ENCODE measurements at regions not wholly inside any gene's neighbourhood (a gene's known extent, or its start where the extent isn't known, plus 50 kb on each side); places are given as distances from the start of the nearest gene placed in this dataset.

DNA sequence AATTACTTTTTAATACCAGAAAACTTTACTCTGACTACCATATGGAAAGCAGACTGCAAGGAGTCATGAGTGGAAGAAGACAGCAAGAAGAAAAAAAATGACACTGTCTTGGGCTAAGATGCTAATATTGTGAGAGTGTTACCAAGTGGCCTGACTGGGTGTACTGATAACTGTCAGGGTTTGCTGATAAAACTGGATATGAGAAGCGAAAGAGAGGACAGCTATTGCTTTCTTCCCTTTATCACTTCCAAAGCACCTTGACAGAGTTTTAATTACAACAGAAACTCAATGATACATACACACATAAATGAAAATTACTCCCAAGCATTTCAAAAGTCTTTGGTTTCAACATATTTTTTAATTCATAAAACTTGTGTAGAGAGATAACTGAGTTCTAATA lies 368.5 kb downstream of the ZEB2 start:
- H3K27ac ChIP-seq: no peak overlapping the region
- no peak for TF ChIP-seq ZFX (IDR thresholded peaks at IDR 0.05)
- TF ChIP-seq, protein P1, sequence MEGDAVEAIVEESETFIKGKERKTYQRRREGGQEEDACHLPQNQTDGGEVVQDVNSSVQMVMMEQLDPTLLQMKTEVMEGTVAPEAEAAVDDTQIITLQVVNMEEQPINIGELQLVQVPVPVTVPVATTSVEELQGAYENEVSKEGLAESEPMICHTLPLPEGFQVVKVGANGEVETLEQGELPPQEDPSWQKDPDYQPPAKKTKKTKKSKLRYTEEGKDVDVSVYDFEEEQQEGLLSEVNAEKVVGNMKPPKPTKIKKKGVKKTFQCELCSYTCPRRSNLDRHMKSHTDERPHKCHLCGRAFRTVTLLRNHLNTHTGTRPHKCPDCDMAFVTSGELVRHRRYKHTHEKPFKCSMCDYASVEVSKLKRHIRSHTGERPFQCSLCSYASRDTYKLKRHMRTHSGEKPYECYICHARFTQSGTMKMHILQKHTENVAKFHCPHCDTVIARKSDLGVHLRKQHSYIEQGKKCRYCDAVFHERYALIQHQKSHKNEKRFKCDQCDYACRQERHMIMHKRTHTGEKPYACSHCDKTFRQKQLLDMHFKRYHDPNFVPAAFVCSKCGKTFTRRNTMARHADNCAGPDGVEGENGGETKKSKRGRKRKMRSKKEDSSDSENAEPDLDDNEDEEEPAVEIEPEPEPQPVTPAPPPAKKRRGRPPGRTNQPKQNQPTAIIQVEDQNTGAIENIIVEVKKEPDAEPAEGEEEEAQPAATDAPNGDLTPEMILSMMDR (conservative IDR thresholded peaks at IDR 0.05): no peak

DNA sequence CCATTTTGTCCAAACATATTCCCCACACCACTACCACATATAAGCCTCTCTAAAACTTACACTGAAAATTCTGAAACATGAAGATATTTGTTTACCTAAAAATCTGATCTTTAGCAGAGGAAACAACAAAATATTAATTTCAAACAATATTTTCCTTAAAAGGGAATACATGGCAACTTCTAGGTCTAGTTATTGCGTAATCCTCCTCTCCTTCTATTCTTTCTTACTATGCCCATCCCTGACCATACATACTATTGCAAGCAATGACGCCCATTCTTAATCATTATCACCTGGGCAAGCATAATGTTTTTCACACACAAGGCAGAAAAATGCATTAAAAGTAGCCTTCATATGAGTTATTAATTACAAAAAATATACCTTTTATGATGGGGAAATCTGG lies 372.6 kb downstream of the ZEB2 start:
- no peak overlapping the region for H3K27ac ChIP-seq
- TF ChIP-seq, protein P1 (conservative IDR thresholded peaks at IDR 0.05): no peak
- TF ChIP-seq ZFX (IDR thresholded peaks at IDR 0.05): no peak

DNA sequence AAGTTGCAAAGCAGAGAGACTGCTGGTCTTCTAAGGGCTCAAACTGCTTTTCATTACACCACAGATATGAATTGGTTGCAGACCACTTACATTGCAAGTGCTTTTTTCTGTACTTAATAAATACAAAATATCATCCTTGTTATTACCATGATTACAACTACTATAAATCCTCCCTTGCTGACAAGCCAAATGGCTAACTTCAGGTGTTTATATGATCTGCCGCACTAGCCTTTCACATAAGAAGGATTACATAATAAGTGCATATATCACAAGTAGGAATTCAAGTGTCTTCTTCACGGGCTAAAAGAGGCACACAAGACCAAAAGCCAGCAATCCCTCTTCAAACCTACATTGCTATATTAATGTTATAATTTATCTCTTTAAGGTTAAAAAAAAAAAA lies 373.0 kb downstream of the ZEB2 start:
- TF ChIP-seq, protein P1 (conservative IDR thresholded peaks at IDR 0.05): no peak
- TF ChIP-seq ZFX (IDR thresholded peaks at IDR 0.05): no peak
- no peak overlapping the region for H3K27ac ChIP-seq

DNA sequence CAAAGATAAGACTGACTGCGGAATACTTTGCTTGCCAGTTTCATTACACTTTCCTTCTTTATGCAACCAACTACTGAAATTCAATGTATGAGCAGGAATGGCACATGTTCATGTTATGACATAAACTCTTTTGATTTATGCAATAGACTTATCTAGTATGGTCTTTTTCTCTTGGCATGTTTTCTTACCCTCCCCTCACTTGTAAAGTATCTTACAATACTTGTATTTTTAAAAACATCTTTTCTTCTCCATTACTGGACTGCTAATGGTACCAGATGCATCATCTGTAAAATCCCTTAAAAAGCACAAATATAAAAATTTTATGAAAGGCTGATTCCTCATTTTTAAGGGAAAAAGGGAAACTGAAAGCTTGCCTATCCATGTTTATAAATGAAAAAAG lies 373.8 kb downstream of the ZEB2 start:
- H3K27ac ChIP-seq: no peak overlapping the region
- TF ChIP-seq, protein P1 (conservative IDR thresholded peaks at IDR 0.05): no peak
- no peak for TF ChIP-seq ZFX (IDR thresholded peaks at IDR 0.05)

DNA sequence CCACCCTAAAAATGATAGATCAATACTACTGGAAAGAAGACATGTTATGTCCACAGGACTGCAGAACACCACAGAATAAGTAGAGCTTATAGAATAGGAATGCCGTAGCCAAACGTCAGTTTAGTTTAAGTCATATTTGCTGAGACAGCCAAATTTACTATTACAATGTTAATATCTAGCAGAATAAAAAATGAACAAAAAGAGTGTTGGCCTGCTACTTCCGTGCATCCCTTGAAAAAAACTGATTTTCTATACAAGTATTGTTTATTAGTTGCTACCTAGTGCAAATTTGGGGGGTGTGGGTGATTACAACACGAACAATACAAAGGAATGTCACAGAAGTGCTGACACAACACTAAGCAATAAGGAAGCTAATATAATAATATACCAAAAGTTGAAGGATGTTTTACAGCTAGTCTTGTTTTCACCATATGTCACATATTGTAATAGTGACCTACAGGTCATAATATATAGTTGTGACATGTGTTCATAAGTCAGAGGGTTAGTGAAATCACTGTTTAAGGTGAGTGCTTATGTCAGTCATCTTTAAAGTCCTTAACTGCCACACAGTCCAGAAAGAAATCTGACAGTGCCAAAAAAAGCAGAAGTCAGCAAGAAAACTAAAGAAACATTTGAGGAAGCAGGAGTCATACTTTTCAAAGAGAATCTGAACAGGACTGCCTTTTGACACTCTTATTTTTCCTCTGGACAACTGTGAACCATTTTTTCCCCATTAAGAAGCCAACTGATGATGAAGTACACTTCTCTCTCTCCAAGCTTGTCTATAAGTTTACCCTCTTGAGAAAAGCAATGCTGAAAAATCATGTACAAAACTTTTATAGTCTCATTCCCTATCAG lies 376.4 kb downstream of the ZEB2 start:
- TF ChIP-seq ZFX (IDR thresholded peaks at IDR 0.05): no peak
- H3K27ac ChIP-seq: no peak overlapping the region

DNA sequence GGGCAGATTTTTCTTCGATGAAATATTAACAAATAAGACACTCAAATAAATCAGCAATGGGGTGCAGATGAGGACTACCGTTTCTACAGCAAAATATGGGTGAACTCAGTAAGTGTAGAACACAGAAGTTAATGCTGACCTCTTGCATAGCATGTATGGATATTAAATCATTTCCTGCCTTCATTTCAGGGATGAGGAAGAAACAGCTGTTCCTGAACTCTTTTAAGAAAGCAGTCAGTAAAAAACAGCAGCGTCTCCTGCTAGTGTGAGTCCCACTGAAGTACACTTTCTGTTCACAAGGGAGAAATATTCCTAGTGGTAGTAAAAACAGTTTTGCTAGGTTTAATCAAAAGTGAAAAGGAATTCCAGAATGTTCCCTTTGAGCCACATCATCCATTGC lies 379.0 kb downstream of the ZEB2 start:
- H3K27ac ChIP-seq: no peak overlapping the region
- TF ChIP-seq, protein P1 (conservative IDR thresholded peaks at IDR 0.05): no peak
- TF ChIP-seq ZFX (IDR thresholded peaks at IDR 0.05): no peak

DNA sequence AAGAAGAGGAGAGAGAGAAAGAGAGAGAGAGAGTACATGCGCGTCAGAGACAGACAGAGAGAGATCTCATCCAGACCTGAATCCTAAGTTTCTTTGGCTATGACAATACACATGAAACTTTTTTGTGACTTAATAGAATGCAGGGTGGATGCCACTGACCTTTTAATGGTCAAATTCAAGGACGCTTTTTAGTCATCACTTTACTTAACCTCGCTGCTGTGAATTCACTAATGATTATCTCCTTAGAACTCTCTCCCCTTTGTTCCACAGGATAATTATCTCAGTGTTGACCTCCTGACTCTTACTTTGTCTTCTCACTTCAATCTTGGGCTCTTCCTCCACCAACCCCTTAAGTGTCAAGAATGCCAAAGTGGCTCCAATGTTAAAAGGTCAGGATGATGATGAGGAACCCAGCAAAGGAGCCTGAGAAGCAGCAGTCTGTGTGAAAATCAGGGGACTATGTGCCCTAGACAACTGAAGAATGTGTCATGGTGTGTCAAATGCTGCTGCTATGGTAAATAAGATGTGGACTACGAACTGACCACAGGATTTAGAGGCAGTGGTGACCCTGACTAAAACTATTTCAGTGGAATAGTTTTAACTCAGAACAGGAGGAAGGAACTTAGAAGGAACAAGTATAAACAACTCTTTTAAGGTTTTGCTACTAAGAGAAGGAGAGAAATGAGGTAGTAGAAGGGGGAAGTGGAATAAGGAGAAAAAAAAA lies 382.1 kb downstream of the ZEB2 start:
- no peak overlapping the region for H3K27ac ChIP-seq
- TF ChIP-seq, protein P1 (conservative IDR thresholded peaks at IDR 0.05): no peak
- TF ChIP-seq ZFX (IDR thresholded peaks at IDR 0.05): no peak

Measured in C4-2B (cell line).